ENCODE measurements at regions not wholly inside any gene's neighbourhood (a gene's known extent, or its start where the extent isn't known, plus 50 kb on each side); places are given as distances from the start of the nearest gene placed in this dataset.

- DNase-seq (ENCODE audit: low spot score), result no peak
Observed at GRCh38 chr9:2317591-2317990, 302.4 kb downstream of the SMARCA2 start.

- no peak for DNase-seq (ENCODE audit: low spot score)
Observed at GRCh38 chr9:2319421-2319820, 302.2 kb upstream of the VLDLR start.

- DNase-seq (ENCODE audit: low spot score), result no peak
Observed at GRCh38 chr9:2320114-2320513, 301.5 kb upstream of the VLDLR start.

DNA sequence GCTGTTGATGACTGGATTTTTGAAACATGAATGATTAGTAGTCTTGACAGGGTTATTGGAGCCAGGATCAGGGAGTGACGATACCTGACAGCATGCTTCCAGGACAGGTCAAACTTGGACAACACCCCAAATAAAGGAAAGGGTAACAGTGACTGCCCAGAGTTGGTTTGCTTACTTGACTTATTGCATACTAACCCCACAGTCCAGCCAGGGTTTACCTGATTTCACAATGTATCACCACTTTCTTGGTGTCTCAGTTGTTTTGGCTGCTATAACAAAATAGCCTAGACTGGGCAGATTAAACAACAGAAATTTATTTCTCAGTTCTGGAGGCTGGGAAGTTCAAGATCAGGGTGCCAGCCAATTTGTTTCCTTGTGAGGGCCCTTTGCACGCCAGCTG, 301.0 kb upstream of the VLDLR start:
- DNase-seq (ENCODE audit: low spot score), result no peak

DNA sequence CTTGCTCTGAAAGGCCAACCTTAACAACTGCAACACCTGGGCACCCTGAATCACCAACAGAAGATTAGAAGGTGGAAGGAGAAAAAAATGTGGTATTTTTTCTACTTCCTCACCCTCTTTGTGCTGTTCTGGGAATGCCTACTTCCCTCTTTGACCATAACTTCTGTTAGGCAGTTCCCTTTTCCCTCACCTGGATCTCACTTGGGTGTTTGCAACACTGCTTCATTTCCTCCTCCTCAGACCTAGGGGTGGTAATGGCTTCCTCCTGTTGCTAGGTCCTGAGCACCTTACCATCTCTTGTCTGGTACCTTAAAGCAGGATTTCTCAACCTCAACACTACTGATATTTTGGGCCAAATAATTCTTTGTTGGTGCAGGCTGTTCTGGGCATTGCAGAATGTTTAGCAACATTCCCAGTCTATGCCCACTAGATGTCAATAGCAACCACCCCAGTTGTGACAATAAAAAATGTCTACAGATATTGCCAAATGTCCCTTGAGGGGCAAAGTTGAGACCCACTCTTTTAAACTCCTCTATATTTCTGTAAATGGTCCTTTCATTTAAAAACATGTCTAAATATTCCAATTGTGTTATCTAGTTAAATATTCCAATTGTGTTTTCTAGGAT, 300.0 kb upstream of the VLDLR start:
- no peak for DNase-seq (ENCODE audit: low spot score)

DNA sequence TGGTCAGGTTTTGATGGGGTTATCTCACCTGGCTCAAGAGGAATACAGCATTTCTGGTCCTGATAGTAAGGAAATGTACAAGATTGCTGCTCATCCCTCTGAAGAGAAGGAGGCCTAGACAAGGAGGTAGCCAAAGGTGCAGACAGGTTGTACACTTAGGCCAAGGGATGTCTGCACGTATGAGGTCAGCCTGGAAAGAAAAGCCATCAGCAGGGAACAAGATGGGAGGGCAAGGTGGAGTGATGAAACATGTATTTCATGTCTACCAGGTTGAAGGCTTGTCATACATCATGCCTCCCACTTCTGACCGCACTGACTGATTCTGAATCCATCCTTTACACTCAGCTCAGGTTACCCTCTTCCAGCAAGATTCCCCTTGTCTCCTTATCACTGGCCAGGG, 296.8 kb upstream of the VLDLR start:
- DNase-seq (ENCODE audit: low spot score), result no peak

- DNase-seq (ENCODE audit: low spot score), result no peak
Observed at GRCh38 chr9:2332663-2333062, 288.9 kb upstream of the VLDLR start.

- no peak for DNase-seq (ENCODE audit: low spot score)
Observed at GRCh38 chr9:2335260-2335659, 286.3 kb upstream of the VLDLR start.

DNA sequence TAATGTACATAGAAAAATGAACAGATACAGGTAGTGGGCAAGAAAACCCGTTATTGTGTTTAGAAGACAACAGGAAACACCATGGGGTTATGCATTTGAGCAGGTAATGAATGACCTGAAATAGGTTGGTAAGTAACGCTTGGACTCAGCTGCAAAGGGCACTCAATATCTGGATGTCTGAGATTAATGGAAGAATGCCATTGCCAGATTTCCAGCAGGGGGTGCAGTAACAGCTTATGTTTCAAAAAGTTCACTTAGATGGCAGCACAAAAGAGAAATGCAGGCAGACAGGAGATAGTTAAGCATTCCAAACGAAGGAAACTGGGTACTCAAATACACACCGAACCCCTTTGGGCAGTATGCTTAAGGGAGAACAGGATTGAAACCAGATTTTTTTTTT, 285.5 kb upstream of the VLDLR start:
- no peak for DNase-seq (ENCODE audit: low spot score)

DNA sequence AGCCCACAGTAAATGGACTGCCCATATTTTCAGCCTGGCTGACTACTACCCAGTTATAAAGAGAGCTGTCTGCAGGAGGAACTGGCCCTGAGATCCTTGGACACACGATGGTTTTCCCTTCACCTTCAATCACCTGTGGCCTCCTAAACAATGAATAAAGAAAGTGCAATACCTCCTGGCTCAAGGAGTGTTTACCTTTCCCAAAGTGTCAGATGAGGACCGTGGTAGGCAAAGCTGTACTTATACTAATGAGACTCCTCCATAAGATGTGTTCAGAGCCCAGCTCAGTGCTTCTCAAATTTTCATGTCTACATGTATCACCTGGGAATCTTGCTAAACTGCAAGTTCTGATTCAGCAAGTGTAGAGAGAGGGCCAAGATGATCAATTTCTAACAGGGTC, 284.5 kb upstream of the VLDLR start:
- DNase-seq (ENCODE audit: low spot score), result no peak

- DNase-seq (ENCODE audit: low spot score), result no peak
Observed at GRCh38 chr9:2337627-2338026, 284.0 kb upstream of the VLDLR start.

DNA sequence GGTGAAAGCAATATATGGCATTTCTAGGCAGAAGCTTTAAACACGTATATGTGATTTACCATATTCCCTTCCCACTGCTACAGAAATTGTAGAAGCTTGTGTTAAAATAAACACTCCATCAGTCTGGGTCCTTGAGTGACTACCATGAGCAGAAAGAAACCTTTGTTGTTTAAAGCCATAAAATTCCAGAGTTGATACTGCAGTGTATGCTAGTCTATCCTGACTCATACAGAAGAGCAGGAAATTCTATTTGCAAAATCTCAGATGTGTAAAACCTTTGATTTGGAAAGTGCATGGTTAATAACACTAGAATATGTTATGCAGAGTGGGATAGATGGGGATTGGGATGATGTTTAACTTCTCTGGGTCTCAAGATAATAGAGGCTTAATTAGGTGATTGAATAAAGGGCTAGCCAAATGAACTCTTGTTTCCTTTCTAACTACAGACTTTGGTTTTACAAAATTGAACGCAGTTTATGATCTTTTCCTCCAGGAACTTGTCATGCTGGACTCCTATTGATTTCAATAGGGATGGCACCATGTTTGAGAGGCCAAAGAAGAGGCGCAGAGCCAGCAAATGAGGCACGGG, 282.7 kb upstream of the VLDLR start:
- no peak for DNase-seq (ENCODE audit: low spot score)

GRCh38 chr9:2339416-2339815, 282.2 kb upstream of the VLDLR start:
- no peak for DNase-seq (ENCODE audit: low spot score)

- no peak for DNase-seq (ENCODE audit: low spot score)
Observed at GRCh38 chr9:2340046-2340760, 281.4 kb upstream of the VLDLR start.

- DNase-seq (ENCODE audit: low spot score), result no peak
Observed at GRCh38 chr9:2341126-2341525, 280.5 kb upstream of the VLDLR start.

DNA sequence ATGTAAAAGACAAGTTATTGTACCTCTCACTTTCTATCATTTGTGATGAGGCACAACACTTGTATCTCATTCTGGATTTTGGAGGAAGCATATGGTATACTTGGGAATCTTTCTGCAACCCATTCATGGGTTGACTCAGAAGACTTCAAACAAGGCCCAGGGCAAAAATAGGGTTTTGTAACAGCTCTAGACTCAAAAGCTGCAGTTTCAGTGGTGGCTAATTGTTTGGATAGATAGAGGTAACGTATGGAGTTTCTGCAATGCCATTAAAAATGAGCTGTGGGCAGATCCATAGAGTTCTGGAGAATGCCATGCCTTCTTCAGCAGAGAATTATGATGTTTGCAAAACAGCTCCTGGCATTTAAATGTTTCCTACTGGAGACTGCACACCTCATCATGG, 279.6 kb upstream of the VLDLR start:
- no peak for DNase-seq (ENCODE audit: low spot score)

GRCh38 chr9:2343756-2344155, 277.8 kb upstream of the VLDLR start:
- no peak for DNase-seq (ENCODE audit: low spot score)

GRCh38 chr9:2344436-2344835, 277.2 kb upstream of the VLDLR start:
- no peak for DNase-seq (ENCODE audit: low spot score)

DNA sequence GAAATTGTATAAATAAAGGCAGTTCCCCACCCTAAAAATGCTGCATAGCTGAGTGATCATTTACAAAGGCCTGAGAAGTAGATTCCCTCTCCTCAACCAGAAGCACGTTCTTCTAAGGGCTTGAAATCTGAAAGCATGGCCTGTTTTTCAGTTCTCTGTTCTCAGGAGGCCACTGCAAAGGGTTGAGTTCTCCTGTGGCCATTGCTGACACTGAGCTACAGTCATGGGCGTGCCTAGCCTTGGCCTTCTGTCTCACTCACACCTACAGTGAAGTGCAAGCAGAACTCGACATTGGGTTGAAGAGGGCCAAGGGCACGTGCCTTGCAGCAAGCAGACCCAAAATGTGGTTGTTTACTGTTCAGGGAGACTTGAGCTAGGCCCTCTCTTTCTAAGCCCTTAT, 276.6 kb upstream of the VLDLR start:
- DNase-seq (ENCODE audit: low spot score), result no peak

DNA sequence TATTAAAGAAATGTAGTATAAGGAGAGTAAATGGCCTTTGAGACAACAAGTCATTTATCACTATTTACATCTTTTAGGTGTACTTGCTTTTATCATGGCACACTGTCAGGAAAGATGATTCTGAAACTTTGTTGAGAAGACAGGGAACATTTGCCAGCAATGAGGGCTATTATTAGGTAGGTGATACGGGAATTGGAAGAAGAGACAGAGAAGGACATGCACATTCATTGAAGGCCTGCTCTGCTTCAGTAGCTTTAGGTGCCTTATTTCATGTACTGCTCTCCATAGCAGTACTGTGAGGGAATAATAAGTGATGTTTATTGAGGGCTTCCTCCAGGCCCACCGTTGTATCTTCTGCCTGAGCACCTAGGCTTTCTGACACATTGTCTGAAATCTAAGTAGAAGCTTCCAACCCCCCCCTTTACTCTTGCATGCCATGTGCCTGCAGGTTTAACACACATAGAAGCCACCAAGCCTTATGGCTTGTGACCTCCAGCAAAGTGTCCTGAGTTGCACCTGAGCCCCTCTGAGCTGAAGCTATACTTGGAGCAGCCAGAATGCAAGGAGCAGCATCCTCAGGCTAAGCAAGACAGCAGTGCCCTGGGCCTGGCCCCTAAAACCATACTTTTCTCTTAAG, 275.2 kb upstream of the VLDLR start:
- DNase-seq (ENCODE audit: low spot score), result no peak

GRCh38 chr9:2351324-2351723, 270.3 kb upstream of the VLDLR start:
- DNase-seq (ENCODE audit: low spot score), result no peak

DNA sequence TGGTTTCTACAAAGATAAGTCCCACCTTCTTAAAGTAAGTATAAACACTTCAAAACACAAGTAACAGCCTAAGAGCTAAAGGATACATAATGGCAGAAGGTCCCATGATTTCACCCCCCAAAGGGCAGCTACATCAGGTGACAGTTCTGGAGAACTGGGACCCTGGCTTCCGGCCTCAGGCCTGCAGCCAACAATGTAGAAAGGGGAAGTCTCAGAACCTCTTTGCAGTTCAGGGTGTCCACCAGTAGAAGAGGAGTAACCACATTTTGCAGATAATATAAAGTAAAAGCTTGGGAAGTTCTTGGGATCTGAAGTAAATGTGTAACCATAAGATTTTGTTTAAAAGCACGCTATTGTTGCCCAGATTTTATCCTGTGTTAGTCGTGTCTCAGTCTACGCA, 267.4 kb upstream of the VLDLR start:
- no peak for DNase-seq (ENCODE audit: low spot score)
